GM19240 (cell line): ENCODE measurements at regions not wholly inside any gene's neighbourhood (a gene's known extent, or its start where the extent isn't known, plus 50 kb on each side); places are given as distances from the start of the nearest gene placed in this dataset.
"Not testable (repeated sequence)": the region's sequence is repeated elsewhere in the genome, so short reads cannot be mapped to it uniquely, and the experiment has no call there.

ENCODE experiments used
- DNase-seq: peaks from one replicate; pipeline ENCODE4 v3.0.0; 2011; ENCODE audit warnings: low spot score; ENCODE audit not compliant: insufficient read length

- no peak for DNase-seq
Observed at GRCh38 chr7:156590212-156590611, 50.4 kb upstream of the RNF32 start.

- DNase-seq: no peak
Observed at GRCh38 chr7:156589808-156590207, 50.8 kb upstream of the RNF32 start.

GRCh38 chr7:156585926-156586325 is 54.6 kb upstream of the RNF32 start:
- DNase-seq: no peak

- no peak for DNase-seq
Observed at GRCh38 chr7:156585025-156585648, 55.4 kb upstream of the RNF32 start.

- no peak for DNase-seq
Observed at GRCh38 chr7:156582591-156583123, 57.9 kb upstream of the RNF32 start.

GRCh38 chr7:156580036-156580435 is 60.5 kb upstream of the RNF32 start:
- no peak for DNase-seq

- DNase-seq: no peak
Observed at GRCh38 chr7:156579566-156579965, 61.0 kb upstream of the RNF32 start.

- DNase-seq: no peak
Observed at GRCh38 chr7:156578978-156579430, 61.6 kb upstream of the RNF32 start.

- DNase-seq: no peak
Observed at GRCh38 chr7:156578578-156578940, 62.0 kb upstream of the RNF32 start.

- no peak for DNase-seq
Observed at GRCh38 chr7:156577645-156578577, 62.7 kb upstream of the RNF32 start.

GRCh38 chr7:156576216-156577058 is 64.1 kb upstream of the RNF32 start:
- no peak for DNase-seq

GRCh38 chr7:156568258-156568657 is 72.3 kb upstream of the RNF32 start:
- no peak for DNase-seq

- no peak for DNase-seq
Observed at GRCh38 chr7:156566812-156567549, 73.6 kb upstream of the RNF32 start.

- not testable (repeated sequence) for DNase-seq
Observed at GRCh38 chr7:156565002-156565401, 75.6 kb upstream of the RNF32 start.

GRCh38 chr7:156560696-156561095 is 79.9 kb upstream of the RNF32 start:
- DNase-seq: no peak

- no peak for DNase-seq
Observed at GRCh38 chr7:156560075-156560474, 80.5 kb upstream of the RNF32 start.

- no peak for DNase-seq
Observed at GRCh38 chr7:156559001-156559400, 81.6 kb upstream of the RNF32 start.

GRCh38 chr7:156558198-156558597 is 82.4 kb upstream of the RNF32 start:
- no peak for DNase-seq

GRCh38 chr7:156556083-156556482 is 84.5 kb upstream of the RNF32 start:
- DNase-seq: no peak

- no peak for DNase-seq
Observed at GRCh38 chr7:156554488-156554887, 86.1 kb upstream of the RNF32 start.

GRCh38 chr7:156549636-156550035 is 90.9 kb upstream of the RNF32 start:
- DNase-seq: no peak
